Panc1 (cell line): ENCODE measurements at regions not wholly inside any gene's neighbourhood (a gene's known extent, or its start where the extent isn't known, plus 50 kb on each side); places are given as distances from the start of the nearest gene placed in this dataset.

Experiments
- ATAC-seq: fragments of 200-7000 bp; cut with Tn5 transposase; 2 replicates; pipeline ENCODE4 v1.9.1; 2020; ENCODE audit warnings: mild to moderate bottlenecking, moderate library complexity
- BruUV-seq: library from RNA; stranded (reverse); fragments of 400-500 nt; replicated peaks from 2 replicates; lab custom pipeline; 2021; lab: Mats Ljungman, UMichigan
- CTCF ChIA-PET: fragments of 300-600 bp; sonication (Branson Sonifier 250); formaldehyde crosslinking; loops from one replicate; lab custom pipeline; 2022; ENCODE audit warnings: antibody characterized with exemption; lab: Charles Lee
- POLR2A ChIA-PET: fragments of 300-600 bp; sonication (Branson Sonifier 250); formaldehyde crosslinking; loops from one replicate; lab custom pipeline; 2022; ENCODE audit warnings: antibody characterized with exemption; lab: Charles Lee
- DNase-seq: peaks from one replicate; pipeline ENCODE4 v3.0.0-alpha.2; 2010; ENCODE audit warnings: low read depth, low spot score
- H3K27ac ChIP-seq: 2 replicates; pipeline ENCODE4 v1.5.1; 2011; ENCODE audit warnings: mild to moderate bottlenecking, low read length, inconsistent platforms
- H3K27me3 ChIP-seq: fragments of 200-500 bp; sonication (Bioruptor generic); 2 replicates; pipeline ENCODE4 v1.6.0; 2014; ENCODE audit warnings: low read length, inconsistent platforms; ENCODE audit not compliant: control insufficient read depth, insufficient read depth
- H3K36me3 ChIP-seq: fragments of 200-500 bp; sonication (Bioruptor generic); 2 replicates; pipeline ENCODE4 v1.5.1; 2014; ENCODE audit warnings: inconsistent platforms, mild to moderate bottlenecking, low read length, moderate library complexity; ENCODE audit not compliant: control insufficient read depth, insufficient read depth
- H3K4me1 ChIP-seq: 2 replicates; pipeline ENCODE4 v1.5.1; 2011; ENCODE audit warnings: inconsistent platforms, mild to moderate bottlenecking, low read length, moderate library complexity; ENCODE audit not compliant: control insufficient read depth, insufficient read depth
- H3K4me3 ChIP-seq, 2 experiments: 2 replicates each; pipeline ENCODE4 v1.5.1; 2011 to 2012; ENCODE audit warnings: low read depth in 2 of 2, low read length in 2 of 2, mild to moderate bottlenecking in 2 of 2, inconsistent platforms in 1 of 2, moderate library complexity in 1 of 2
- H3K9me3 ChIP-seq: fragments of 200-500 bp; sonication (Bioruptor generic); 2 replicates; pipeline ENCODE4 v1.5.1; 2014; ENCODE audit warnings: low read depth, mild to moderate bottlenecking, inconsistent platforms, low read length, moderate library complexity; ENCODE audit not compliant: control insufficient read depth, insufficient read depth
- CTCF ChIP-seq: fragments of 450-650 bp; IDR thresholded peaks from 2 replicates; pipeline ENCODE4 v1.5.1; 2017; ENCODE audit warnings: mild to moderate bottlenecking
- POLR2AphosphoS5 ChIP-seq: IDR thresholded peaks from 2 replicates; pipeline ENCODE4 v1.6.1; 2012; ENCODE audit warnings: mild to moderate bottlenecking, low read depth, low read length, moderate library complexity
- REST ChIP-seq, 2 experiments: IDR thresholded peaks; 2 replicates each; pipeline ENCODE4 v1.6.1; 2011 to 2012; ENCODE audit warnings: low read depth in 2 of 2, control low read depth in 1 of 2, low read length in 1 of 2, mild to moderate bottlenecking in 1 of 2, moderate library complexity in 1 of 2; ENCODE audit not compliant: insufficient read depth in 1 of 2
- SIN3A ChIP-seq: IDR thresholded peaks from 2 replicates; pipeline ENCODE4 v1.6.1; 2012; ENCODE audit warnings: low read depth, mild to moderate bottlenecking, low read length, moderate library complexity, borderline replicate concordance; ENCODE audit not compliant: insufficient read depth
- TCF7L2 ChIP-seq: IDR thresholded peaks from 2 replicates; pipeline ENCODE4 v1.6.1; 2011; ENCODE audit warnings: mild to moderate bottlenecking, low read depth, low read length, inconsistent platforms
- in situ Hi-C: cut with HindIII; loops from 2 replicates; pipeline ENCODE4 v1.10.0; 2016; ENCODE audit warnings: low sequenced_read_pairs, low pct_unique_long_range_greater_than_20kb
- intact Hi-C: fragments of 100-400 bp; cut with micrococcal nuclease; formaldehyde crosslinking; loops from one replicate; pipeline ENCODE4 v1.10.0; 2022; ENCODE audit not compliant: unreplicated experiment

GRCh38 chr6:90463359-90463758 is 123.5 kb downstream of the MAP3K7 start:
- in situ Hi-C loops (no loop called here), intact Hi-C loops (no loop called here)
- TF ChIP-seq POLR2AphosphoS5 (no peak), TCF7L2 (no peak), SIN3A (no peak)
- CTCF ChIA-PET: interaction anchor here (0.7 kb wide), 1 partner anchor 38 kb away, joined by 4 read pairs; no protein-coding TSS in a partner anchor
- Histone ChIP-seq H3K9me3 (no peaks in the 10 kb centered on the region), H3K36me3 (no peaks in the 10 kb centered on the region), H3K27ac (no peak overlapping the region), H3K4me3 (no peak overlapping the region), H3K4me1 (no peaks in the 10 kb centered on the region), H3K27me3 (no peaks in the 10 kb centered on the region)
- POLR2A ChIA-PET: no interaction called here
- no TSS peak for BruUV-seq
- no peak for DNase-seq
- ATAC-seq: no peak

GRCh38 chr6:90462102-90462501 is 124.8 kb downstream of the MAP3K7 start:
- TF ChIP-seq CTCF (no peak), POLR2AphosphoS5 (no peak), TCF7L2 (no peak), SIN3A (no peak), REST (IDR thresholded peaks at IDR 0.05; ENCODE audit: insufficient read depth in 1 of 2, low read depth in 2 of 2, low read length in 1 of 2) (no peak)
- BruUV-seq: no TSS peak
- ATAC-seq (no peak), DNase-seq (no peak)
- POLR2A ChIA-PET: no interaction called here
- Histone ChIP-seq H3K27ac (no peak overlapping the region), H3K4me1 (no peaks in the 10 kb centered on the region), H3K4me3 (no peak overlapping the region), H3K9me3 (no peaks in the 10 kb centered on the region), H3K27me3 (no peaks in the 10 kb centered on the region), H3K36me3 (no peaks in the 10 kb centered on the region)
- CTCF ChIA-PET: no interaction called here
- intact Hi-C loops (no loop called here), in situ Hi-C loops (no loop called here)

- no peaks in the 10 kb centered on the region for H3K27me3 ChIP-seq
- intact Hi-C loops (no loop called here), in situ Hi-C loops (no loop called here)
- BruUV-seq: no TSS peak
- no peak overlapping the region for H3K27ac ChIP-seq
- ChIA-PET POLR2A (no interaction called here), CTCF (no interaction called here)
- no peaks in the 10 kb centered on the region for H3K4me1 ChIP-seq
- TF ChIP-seq REST (IDR thresholded peaks at IDR 0.05; ENCODE audit: insufficient read depth in 1 of 2, low read depth in 2 of 2, low read length in 1 of 2) (no peak), SIN3A (no peak), CTCF (no peak), TCF7L2 (no peak), POLR2AphosphoS5 (no peak)
- no peaks in the 10 kb centered on the region for H3K9me3 ChIP-seq
- no peak for DNase-seq
- ATAC-seq: no peak
- no peak overlapping the region for H3K4me3 ChIP-seq
- no peaks in the 10 kb centered on the region for H3K36me3 ChIP-seq
Observed at GRCh38 chr6:90461383-90461782, 125.5 kb downstream of the MAP3K7 start.
